ENCODE measurements at regions not wholly inside any gene's neighbourhood (a gene's known extent, or its start where the extent isn't known, plus 50 kb on each side); places are given as distances from the start of the nearest gene placed in this dataset.

DNA sequence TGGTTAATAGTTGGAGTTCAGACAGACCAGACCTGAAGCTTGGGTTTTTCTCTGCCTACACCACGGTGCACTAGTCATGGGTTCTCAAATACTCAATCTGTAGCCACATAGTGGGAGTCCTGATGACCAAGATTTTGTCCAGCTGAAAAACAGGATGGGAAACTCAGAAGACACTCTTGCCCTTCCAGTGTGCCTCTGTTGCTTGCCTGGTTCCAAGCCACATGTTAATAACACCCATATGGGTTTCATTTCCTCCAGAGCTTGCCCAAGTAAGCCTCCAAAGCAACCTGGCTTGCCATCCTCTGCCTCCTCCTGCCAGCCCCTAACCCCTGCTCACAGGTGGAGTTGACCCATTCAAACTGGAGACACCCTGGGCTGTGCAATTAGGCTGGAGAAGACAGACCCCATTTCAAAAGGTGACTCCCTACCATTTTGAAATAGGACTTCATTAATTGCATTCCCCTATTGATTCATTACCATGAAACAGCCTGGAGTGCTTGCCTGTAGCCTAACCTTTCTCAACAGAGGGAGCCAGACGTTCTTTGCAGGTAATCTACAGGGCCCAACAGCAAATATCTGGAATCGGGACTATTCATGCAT lies 108.0 kb upstream of the HABP2 start:
- no peaks in the 10 kb centered on the region for H3K27me3 ChIP-seq (ENCODE audit: insufficient read depth, low read depth)

DNA sequence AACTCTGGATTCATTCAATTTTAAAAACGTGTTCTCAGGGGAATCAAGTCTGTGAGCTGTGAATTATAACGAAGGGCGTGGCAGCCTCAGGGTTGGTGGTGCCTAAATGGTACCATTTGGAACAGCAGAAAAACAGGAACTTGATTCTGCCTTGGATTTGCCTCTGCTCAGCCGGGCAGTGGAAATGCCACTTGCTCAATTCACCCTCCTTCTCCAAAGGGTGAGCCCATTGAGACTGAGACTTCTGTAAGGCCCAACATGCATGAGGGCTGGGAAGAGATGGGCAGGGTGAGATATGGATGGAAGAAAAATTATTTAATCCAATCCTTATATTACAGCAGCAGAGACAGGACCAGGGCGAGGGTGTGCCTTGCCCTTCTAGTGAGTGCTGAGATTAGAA lies 107.1 kb upstream of the HABP2 start:
- no peak for DNase-seq
- ChIA-PET POLR2A (ENCODE audit: unreplicated experiment) (no interaction called here), CTCF (no interaction called here)
- TF ChIP-seq EZH2 (IDR thresholded peaks at IDR 0.05; ENCODE audit: low read depth), result no peak
- TF ChIP-seq, protein P1, sequence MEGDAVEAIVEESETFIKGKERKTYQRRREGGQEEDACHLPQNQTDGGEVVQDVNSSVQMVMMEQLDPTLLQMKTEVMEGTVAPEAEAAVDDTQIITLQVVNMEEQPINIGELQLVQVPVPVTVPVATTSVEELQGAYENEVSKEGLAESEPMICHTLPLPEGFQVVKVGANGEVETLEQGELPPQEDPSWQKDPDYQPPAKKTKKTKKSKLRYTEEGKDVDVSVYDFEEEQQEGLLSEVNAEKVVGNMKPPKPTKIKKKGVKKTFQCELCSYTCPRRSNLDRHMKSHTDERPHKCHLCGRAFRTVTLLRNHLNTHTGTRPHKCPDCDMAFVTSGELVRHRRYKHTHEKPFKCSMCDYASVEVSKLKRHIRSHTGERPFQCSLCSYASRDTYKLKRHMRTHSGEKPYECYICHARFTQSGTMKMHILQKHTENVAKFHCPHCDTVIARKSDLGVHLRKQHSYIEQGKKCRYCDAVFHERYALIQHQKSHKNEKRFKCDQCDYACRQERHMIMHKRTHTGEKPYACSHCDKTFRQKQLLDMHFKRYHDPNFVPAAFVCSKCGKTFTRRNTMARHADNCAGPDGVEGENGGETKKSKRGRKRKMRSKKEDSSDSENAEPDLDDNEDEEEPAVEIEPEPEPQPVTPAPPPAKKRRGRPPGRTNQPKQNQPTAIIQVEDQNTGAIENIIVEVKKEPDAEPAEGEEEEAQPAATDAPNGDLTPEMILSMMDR (conservative IDR thresholded peaks at IDR 0.05), result no peak
- Histone ChIP-seq H3K9me3 (ENCODE audit: insufficient read depth, low read depth) (no peaks in the 10 kb centered on the region), H3K4me3 (no peak overlapping the region), H3K4me2 (no peak overlapping the region), H3K36me3 (ENCODE audit: low read depth) (no peaks in the 10 kb centered on the region), H4K20me1 (ENCODE audit: insufficient read depth) (no peaks in the 10 kb centered on the region), H2AFZ (no peak overlapping the region), H3K9me2 (ENCODE audit: insufficient read depth) (no peaks in the 10 kb centered on the region), H3K27me3 (ENCODE audit: insufficient read depth, low read depth) (no peaks in the 10 kb centered on the region), H3K4me1 (replicated peaks; ENCODE audit: insufficient read depth) (no peaks in the 10 kb centered on the region), H3F3A (ENCODE audit: insufficient read depth, low read depth) (no peaks in the 10 kb centered on the region), H3K79me2 (ENCODE audit: low read depth) (no peaks in the 10 kb centered on the region), H3K27ac (no peak overlapping the region)
- no TSS peak for BruUV-seq (replicated peaks)
- intact Hi-C loops (cut with micrococcal nuclease; ENCODE audit: unreplicated experiment), result no loop called here

More for the DNA sequence above, 108.0 kb upstream of the HABP2 start:
- H3F3A ChIP-seq (ENCODE audit: insufficient read depth, low read depth), result no peaks in the 10 kb centered on the region
- TF ChIP-seq, protein P1 (conservative IDR thresholded peaks at IDR 0.05), result no peak
- no peak for TF ChIP-seq EZH2 (IDR thresholded peaks at IDR 0.05; ENCODE audit: low read depth)
- H3K9me3 ChIP-seq (ENCODE audit: insufficient read depth, low read depth), result no peaks in the 10 kb centered on the region
- H3K79me2 ChIP-seq (ENCODE audit: low read depth), result no peaks in the 10 kb centered on the region
- H2AFZ ChIP-seq, result no peak overlapping the region
- H3K4me1 ChIP-seq (replicated peaks; ENCODE audit: insufficient read depth), result no peaks in the 10 kb centered on the region
- CTCF ChIA-PET, result no interaction called here
- no peak overlapping the region for H3K27ac ChIP-seq
- H3K4me2 ChIP-seq, result no peak overlapping the region
- no TSS peak for BruUV-seq (replicated peaks)
- no peaks in the 10 kb centered on the region for H4K20me1 ChIP-seq (ENCODE audit: insufficient read depth)
- H3K9me2 ChIP-seq (ENCODE audit: insufficient read depth), result no peaks in the 10 kb centered on the region
- H3K36me3 ChIP-seq (ENCODE audit: low read depth), result no peaks in the 10 kb centered on the region
- POLR2A ChIA-PET (ENCODE audit: unreplicated experiment), result no interaction called here
- DNase-seq, result no peak
- H3K4me3 ChIP-seq, result no peak overlapping the region
- intact Hi-C loops (cut with micrococcal nuclease; ENCODE audit: unreplicated experiment), result no loop called here

DNA sequence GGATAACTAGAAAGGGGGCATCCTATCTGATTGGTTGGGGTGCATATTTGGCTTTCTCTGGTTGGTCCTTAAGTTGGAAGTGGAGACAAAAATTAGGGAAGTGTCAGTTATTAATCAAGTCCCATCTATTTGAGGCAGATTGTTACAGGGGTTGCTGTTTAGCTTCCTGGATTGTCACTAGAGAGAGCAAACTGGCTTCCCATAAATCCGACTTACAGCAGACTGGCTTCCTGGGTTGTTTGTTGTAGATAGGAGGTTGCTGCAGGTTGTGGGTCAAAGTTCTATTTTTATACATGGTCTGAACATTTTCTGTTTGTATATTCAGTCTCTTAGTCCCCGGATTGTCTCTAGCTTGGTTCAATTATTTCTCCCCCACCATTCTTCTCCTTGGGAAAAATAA lies 106.1 kb upstream of the HABP2 start:
- no peak overlapping the region for H3K4me2 ChIP-seq
- H3K36me3 ChIP-seq (ENCODE audit: low read depth), result no peaks in the 10 kb centered on the region
- H3K79me2 ChIP-seq (ENCODE audit: low read depth), result no peaks in the 10 kb centered on the region
- ChIA-PET CTCF (no interaction called here), POLR2A (ENCODE audit: unreplicated experiment) (no interaction called here)
- no peak overlapping the region for H3K4me3 ChIP-seq
- no peaks in the 10 kb centered on the region for H3K27me3 ChIP-seq (ENCODE audit: insufficient read depth, low read depth)
- no peaks in the 10 kb centered on the region for H4K20me1 ChIP-seq (ENCODE audit: insufficient read depth)
- DNase-seq, result no peak
- H2AFZ ChIP-seq, result no peak overlapping the region
- H3F3A ChIP-seq (ENCODE audit: insufficient read depth, low read depth), result no peaks in the 10 kb centered on the region
- no peaks in the 10 kb centered on the region for H3K9me2 ChIP-seq (ENCODE audit: insufficient read depth)
- H3K4me1 ChIP-seq (replicated peaks; ENCODE audit: insufficient read depth), result no peaks in the 10 kb centered on the region
- H3K9me3 ChIP-seq (ENCODE audit: insufficient read depth, low read depth), result no peaks in the 10 kb centered on the region
- TF ChIP-seq, protein P1 (conservative IDR thresholded peaks at IDR 0.05), result no peak
- no peak for TF ChIP-seq EZH2 (IDR thresholded peaks at IDR 0.05; ENCODE audit: low read depth)
- no peak overlapping the region for H3K27ac ChIP-seq
- BruUV-seq (replicated peaks), result no TSS peak
- intact Hi-C loops (cut with micrococcal nuclease; ENCODE audit: unreplicated experiment), result no loop called here

Measured in PC-9 (cell line).